ENCODE measurements at regions not wholly inside any gene's neighbourhood (a gene's known extent, or its start where the extent isn't known, plus 50 kb on each side); places are given as distances from the start of the nearest gene placed in this dataset.

GRCh38 chr17:13074026-13074425 is 56.2 kb upstream of the ELAC2 start:
- TF ChIP-seq CTCF (IDR thresholded peaks at IDR 0.05) (no peak), ZFX (IDR thresholded peaks at IDR 0.05; ENCODE audit: borderline replicate concordance) (no peak)
